ENCODE measurements at regions not wholly inside any gene's neighbourhood (a gene's known extent, or its start where the extent isn't known, plus 50 kb on each side); places are given as distances from the start of the nearest gene placed in this dataset.

DNA sequence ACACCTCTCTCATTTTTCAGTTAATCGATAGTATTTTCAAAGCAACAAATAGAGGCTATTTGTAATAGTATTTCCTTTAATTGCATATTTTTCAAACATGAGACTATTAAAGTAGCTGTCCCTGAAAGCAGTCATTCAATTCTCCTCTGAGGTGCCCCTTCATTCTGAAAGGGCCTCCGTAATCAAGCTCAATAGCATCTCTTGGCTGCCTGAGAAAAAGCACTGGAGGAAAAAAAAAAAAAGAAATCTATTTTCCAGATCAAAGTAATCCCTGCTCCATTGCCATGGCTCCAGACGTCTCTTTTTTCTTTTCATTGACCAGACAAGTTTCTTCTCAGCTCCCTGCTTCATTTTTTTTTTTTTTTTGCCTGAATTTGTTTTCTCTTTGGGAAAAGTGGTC, 154.5 kb upstream of the BLID start:
- no peaks in the 10 kb centered on the region for H3K36me3 Mint-ChIP-seq
- DNase-seq, result no peak
- ChIA-PET CTCF (ENCODE audit: partially characterized antibody) (no interaction called here), POLR2A (ENCODE audit: partially characterized antibody) (no interaction called here)
- Histone ChIP-seq H3K36me3 (ENCODE audit: insufficient read depth, low read length) (no peaks in the 10 kb centered on the region), H3K27ac (ENCODE audit: low read depth, low read length) (no peak overlapping the region), H3K27me3 (ENCODE audit: insufficient read depth, low read length) (no peaks in the 10 kb centered on the region), H3K4me3 (ENCODE audit: low read length in 2 of 2) (no peak overlapping the region), H3K4me1 (ENCODE audit: insufficient read depth, low read length) (no peaks in the 10 kb centered on the region), H3K9me3 (ENCODE audit: control insufficient read depth in 1 of 2, low read length in 2 of 2) (no peaks in the 10 kb centered on the region)
- peaks cover 0 to 3% (median 0%) of the 10 kb centered on the region in 8 donors for H3K9me3 Mint-ChIP-seq
- H3K4me1 Mint-ChIP-seq, result no peaks in the 10 kb centered on the region
- no peak overlapping the region for H3K27ac Mint-ChIP-seq
- intact Hi-C loops (cut with micrococcal nuclease), result no loop called here
- peaks cover 3 to 4% of the 10 kb centered on the region in 2 donors for H3K27me3 Mint-ChIP-seq
- no peak overlapping the region for H3K4me3 Mint-ChIP-seq

DNA sequence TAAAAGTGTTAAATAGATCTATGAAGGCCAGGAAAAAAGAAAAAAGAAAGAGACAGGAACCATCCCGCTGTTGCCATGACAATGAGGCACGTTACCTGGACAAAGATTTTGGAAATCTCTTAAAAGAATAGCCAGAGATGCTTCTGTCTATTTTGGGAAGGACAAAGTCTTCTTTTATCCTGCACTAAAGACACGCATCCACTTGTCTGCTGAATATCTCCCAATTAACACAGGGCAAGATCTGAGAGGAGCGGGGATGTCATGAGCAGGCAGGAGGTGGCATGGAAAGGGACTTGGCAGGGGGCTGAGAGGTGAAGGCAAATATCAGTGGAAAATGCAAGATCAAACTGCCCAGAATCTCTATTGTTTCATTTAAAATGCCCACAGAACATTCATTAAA, 153.8 kb upstream of the BLID start:
- H3K4me1 ChIP-seq (ENCODE audit: insufficient read depth, low read length), result no peaks in the 10 kb centered on the region
- no peaks in the 10 kb centered on the region for H3K36me3 ChIP-seq (ENCODE audit: insufficient read depth, low read length)
- Mint-ChIP-seq H3K36me3 (no peaks in the 10 kb centered on the region), H3K4me1 (no peaks in the 10 kb centered on the region), H3K4me3 (no peak overlapping the region), H3K9me3 (peaks cover 0 to 3% (median 0%) of the 10 kb centered on the region in 8 donors), H3K27me3 (peaks cover 3 to 4% of the 10 kb centered on the region in 2 donors), H3K27ac (no peak overlapping the region)
- ChIA-PET POLR2A (ENCODE audit: partially characterized antibody) (no interaction called here), CTCF (ENCODE audit: partially characterized antibody) (no interaction called here)
- no peak overlapping the region for H3K4me3 ChIP-seq (ENCODE audit: low read length in 2 of 2)
- intact Hi-C loops (cut with micrococcal nuclease), result no loop called here
- no peaks in the 10 kb centered on the region for H3K27me3 ChIP-seq (ENCODE audit: insufficient read depth, low read length)
- no peak for DNase-seq
- H3K9me3 ChIP-seq (ENCODE audit: control insufficient read depth in 1 of 2, low read length in 2 of 2), result no peaks in the 10 kb centered on the region
- H3K27ac ChIP-seq (ENCODE audit: low read depth, low read length), result no peak overlapping the region

DNA sequence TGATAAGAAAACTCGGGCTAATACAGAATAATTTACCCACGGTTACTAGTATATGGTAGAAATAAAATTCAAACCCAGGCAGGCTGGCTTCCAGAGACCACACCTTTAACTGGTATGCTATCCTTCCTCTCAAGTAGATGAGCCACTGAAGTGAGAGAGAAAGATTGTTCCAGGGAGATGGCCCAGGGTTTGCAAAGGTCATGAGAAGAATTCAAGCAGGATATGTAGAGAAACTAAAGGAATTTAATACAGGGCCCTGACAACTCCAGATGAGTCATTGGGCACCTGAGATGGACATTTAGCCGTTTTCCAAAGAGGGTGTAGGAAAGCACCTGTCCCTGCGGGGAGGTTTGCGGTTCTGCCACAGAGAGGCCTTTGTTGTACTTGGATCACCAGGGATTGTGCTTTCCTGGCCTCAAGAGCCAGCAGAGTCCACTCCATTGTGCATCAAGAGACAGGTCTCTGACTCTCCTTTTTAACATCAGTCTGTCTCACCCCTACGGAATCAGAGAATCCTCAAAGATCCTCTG, 152.7 kb upstream of the BLID start:
- Mint-ChIP-seq H3K27me3 (peaks cover 3 to 4% of the 10 kb centered on the region in 2 donors), H3K36me3 (no peaks in the 10 kb centered on the region), H3K27ac (no peak overlapping the region), H3K4me1 (no peaks in the 10 kb centered on the region), H3K4me3 (no peak overlapping the region), H3K9me3 (peaks cover 0 to 3% (median 0%) of the 10 kb centered on the region in 8 donors)
- POLR2A ChIA-PET (ENCODE audit: partially characterized antibody), result no interaction called here
- Histone ChIP-seq H3K4me3 (ENCODE audit: low read length in 2 of 2) (no peak overlapping the region), H3K9me3 (ENCODE audit: control insufficient read depth in 1 of 2, low read length in 2 of 2) (no peaks in the 10 kb centered on the region), H3K36me3 (ENCODE audit: insufficient read depth, low read length) (no peaks in the 10 kb centered on the region), H3K27me3 (ENCODE audit: insufficient read depth, low read length) (no peaks in the 10 kb centered on the region), H3K27ac (ENCODE audit: low read depth, low read length) (no peak overlapping the region), H3K4me1 (ENCODE audit: insufficient read depth, low read length) (no peaks in the 10 kb centered on the region)
- DNase-seq, result no peak
- CTCF ChIA-PET (ENCODE audit: partially characterized antibody), result no interaction called here
- intact Hi-C loops (cut with micrococcal nuclease), result no loop called here

DNA sequence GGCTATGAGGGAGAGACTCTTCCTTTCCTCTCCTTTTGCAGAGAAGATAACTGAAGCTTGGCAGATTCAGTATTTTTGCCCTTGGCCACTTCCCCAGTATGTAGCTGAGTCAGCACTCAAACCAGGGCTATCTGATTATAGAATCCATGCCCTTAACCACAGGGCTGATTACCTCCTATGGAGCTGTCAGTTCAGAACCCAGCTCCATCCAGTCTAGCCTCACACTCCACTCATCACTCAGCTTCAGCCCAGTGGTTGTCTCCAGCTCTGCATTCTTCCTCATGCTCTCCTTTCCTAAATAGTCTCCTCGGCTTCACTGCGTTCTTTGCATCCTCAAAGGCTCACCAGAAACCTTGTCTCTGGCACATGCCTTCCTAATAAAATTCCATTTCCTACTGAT, 151.6 kb upstream of the BLID start:
- Mint-ChIP-seq H3K9me3 (peaks cover 0 to 2% (median 0%) of the 10 kb centered on the region in 8 donors), H3K27ac (no peak overlapping the region), H3K36me3 (no peaks in the 10 kb centered on the region), H3K4me3 (no peak overlapping the region), H3K27me3 (peaks cover 2 to 3% of the 10 kb centered on the region in 2 donors), H3K4me1 (no peaks in the 10 kb centered on the region)
- no peak overlapping the region for H3K4me3 ChIP-seq (ENCODE audit: low read length in 2 of 2)
- H3K27me3 ChIP-seq (ENCODE audit: insufficient read depth, low read length), result no peaks in the 10 kb centered on the region
- ChIA-PET POLR2A (ENCODE audit: partially characterized antibody) (no interaction called here), CTCF (ENCODE audit: partially characterized antibody) (no interaction called here)
- no peaks in the 10 kb centered on the region for H3K4me1 ChIP-seq (ENCODE audit: insufficient read depth, low read length)
- no peak for DNase-seq
- H3K36me3 ChIP-seq (ENCODE audit: insufficient read depth, low read length), result no peaks in the 10 kb centered on the region
- intact Hi-C loops (cut with micrococcal nuclease), result no loop called here
- no peak overlapping the region for H3K27ac ChIP-seq (ENCODE audit: low read depth, low read length)
- H3K9me3 ChIP-seq (ENCODE audit: control insufficient read depth in 1 of 2, low read length in 2 of 2), result no peaks in the 10 kb centered on the region

DNA sequence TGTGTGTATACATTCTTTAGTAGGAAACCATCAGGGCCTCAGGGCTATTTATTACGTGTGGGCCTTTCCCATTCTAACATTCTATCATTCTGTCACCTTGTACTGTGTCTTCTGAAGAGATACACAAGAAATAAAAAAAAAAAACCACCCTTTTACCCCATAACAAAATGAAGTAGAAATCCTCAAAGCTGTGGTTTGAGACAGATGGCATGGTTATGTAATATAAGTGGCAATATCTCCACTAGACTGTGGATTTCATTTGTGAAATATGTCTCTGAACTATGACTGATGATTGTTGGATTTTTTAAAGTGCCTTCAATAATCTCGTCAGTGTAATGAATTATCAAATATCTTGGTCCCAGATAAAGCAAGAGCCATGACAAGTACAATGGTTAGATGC, 150.0 kb upstream of the BLID start:
- H3K36me3 ChIP-seq (ENCODE audit: insufficient read depth, low read length), result no peaks in the 10 kb centered on the region
- H3K4me1 ChIP-seq (ENCODE audit: insufficient read depth, low read length), result no peaks in the 10 kb centered on the region
- peaks cover 2 to 3% of the 10 kb centered on the region in 2 donors for H3K27me3 Mint-ChIP-seq
- DNase-seq, result no peak
- H3K36me3 Mint-ChIP-seq, result no peaks in the 10 kb centered on the region
- H3K4me1 Mint-ChIP-seq, result no peaks in the 10 kb centered on the region
- no peak overlapping the region for H3K4me3 ChIP-seq (ENCODE audit: low read length in 2 of 2)
- no peaks in the 10 kb centered on the region for H3K9me3 ChIP-seq (ENCODE audit: control insufficient read depth in 1 of 2, low read length in 2 of 2)
- H3K9me3 Mint-ChIP-seq, result peaks cover 0 to 3% (median 0%) of the 10 kb centered on the region in 8 donors
- no peak overlapping the region for H3K4me3 Mint-ChIP-seq
- intact Hi-C loops (cut with micrococcal nuclease), result no loop called here
- H3K27ac Mint-ChIP-seq, result no peak overlapping the region
- ChIA-PET POLR2A (ENCODE audit: partially characterized antibody) (no interaction called here), CTCF (ENCODE audit: partially characterized antibody) (no interaction called here)
- H3K27me3 ChIP-seq (ENCODE audit: insufficient read depth, low read length), result no peaks in the 10 kb centered on the region
- H3K27ac ChIP-seq (ENCODE audit: low read depth, low read length), result no peak overlapping the region

DNA sequence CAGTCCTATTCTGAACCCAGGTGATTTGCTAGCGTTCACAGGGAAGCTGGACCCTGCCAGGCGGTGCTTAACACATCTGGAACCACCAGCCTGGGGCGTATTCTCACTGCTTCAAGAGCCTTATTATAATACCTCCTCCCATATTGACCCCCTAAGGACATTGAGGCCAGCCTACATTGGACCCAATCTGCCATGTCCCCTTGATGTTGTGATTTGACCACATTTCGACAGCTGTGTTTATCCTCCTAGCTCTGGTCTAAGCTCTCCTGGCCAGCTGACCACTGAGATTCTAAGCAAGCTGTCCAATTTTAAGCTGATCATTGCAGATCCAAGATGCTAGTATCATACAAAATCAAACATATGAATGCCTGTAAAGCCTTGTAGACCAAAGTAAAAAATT, 148.1 kb upstream of the BLID start:
- DNase-seq, result no peak
- Histone ChIP-seq H3K4me3 (ENCODE audit: low read length in 2 of 2) (no peak overlapping the region), H3K36me3 (ENCODE audit: insufficient read depth, low read length) (no peaks in the 10 kb centered on the region), H3K27me3 (ENCODE audit: insufficient read depth, low read length) (no peaks in the 10 kb centered on the region), H3K9me3 (ENCODE audit: control insufficient read depth in 1 of 2, low read length in 2 of 2) (no peaks in the 10 kb centered on the region), H3K4me1 (ENCODE audit: insufficient read depth, low read length) (no peaks in the 10 kb centered on the region), H3K27ac (ENCODE audit: low read depth, low read length) (no peak overlapping the region)
- Mint-ChIP-seq H3K27ac (no peak overlapping the region), H3K36me3 (no peaks in the 10 kb centered on the region), H3K4me3 (no peak overlapping the region), H3K4me1 (no peaks in the 10 kb centered on the region), H3K9me3 (peaks cover 0 to 4% (median under 1%) of the 10 kb centered on the region in 8 donors), H3K27me3 (peaks cover 1 to 3% of the 10 kb centered on the region in 2 donors)
- POLR2A ChIA-PET (ENCODE audit: partially characterized antibody), result no interaction called here
- CTCF ChIA-PET (ENCODE audit: partially characterized antibody), result no interaction called here
- intact Hi-C loops (cut with micrococcal nuclease), result no loop called here

DNA sequence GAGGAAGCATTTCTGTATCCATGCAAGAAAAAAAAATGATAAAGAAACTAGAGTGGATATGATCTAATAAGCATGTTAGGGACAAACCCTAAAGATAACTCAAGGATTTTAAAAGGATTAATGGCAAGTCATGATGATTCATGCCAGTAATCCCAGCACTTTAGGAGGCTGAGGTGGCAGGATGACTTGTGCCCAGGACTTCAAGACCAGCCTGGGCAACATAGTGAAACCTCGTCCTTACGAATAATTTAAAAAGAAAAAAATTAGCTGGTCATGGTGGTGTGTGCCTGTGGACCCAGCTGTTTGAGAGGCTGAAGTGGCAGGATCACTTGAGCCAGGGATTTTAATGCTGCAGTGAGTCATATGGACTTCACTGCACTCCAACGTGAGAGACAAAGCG, 145.5 kb upstream of the BLID start:
- Histone ChIP-seq H3K4me3 (ENCODE audit: low read length in 2 of 2) (no peak overlapping the region), H3K27me3 (ENCODE audit: insufficient read depth, low read length) (no peaks in the 10 kb centered on the region), H3K27ac (ENCODE audit: low read depth, low read length) (no peak overlapping the region), H3K36me3 (ENCODE audit: insufficient read depth, low read length) (no peaks in the 10 kb centered on the region), H3K4me1 (ENCODE audit: insufficient read depth, low read length) (no peaks in the 10 kb centered on the region), H3K9me3 (ENCODE audit: control insufficient read depth in 1 of 2, low read length in 2 of 2) (no peaks in the 10 kb centered on the region)
- intact Hi-C loops (cut with micrococcal nuclease), result no loop called here
- Mint-ChIP-seq H3K36me3 (no peaks in the 10 kb centered on the region), H3K27me3 (peaks cover 0 to 2% of the 10 kb centered on the region in 2 donors), H3K4me1 (no peaks in the 10 kb centered on the region), H3K27ac (no peak overlapping the region), H3K4me3 (no peak overlapping the region), H3K9me3 (peaks cover 0 to 5% (median 1%) of the 10 kb centered on the region in 8 donors)
- no peak for DNase-seq
- CTCF ChIA-PET (ENCODE audit: partially characterized antibody), result interaction anchor here (1.5 kb wide), 1 partner anchor 9 kb away, joined by 3 read pairs; no protein-coding TSS in a partner anchor
- POLR2A ChIA-PET (ENCODE audit: partially characterized antibody), result no interaction called here
